Umbilical cord (tissue), 1 donor: ENCODE measurements at regions not wholly inside any gene's neighbourhood (a gene's known extent, or its start where the extent isn't known, plus 50 kb on each side); places are given as distances from the start of the nearest gene placed in this dataset.

Experiments used
- DNase-seq: peaks from one replicate; pipeline ENCODE4 v3.0.0-alpha.2; 2015; ENCODE audit warnings: low spot score

DNA sequence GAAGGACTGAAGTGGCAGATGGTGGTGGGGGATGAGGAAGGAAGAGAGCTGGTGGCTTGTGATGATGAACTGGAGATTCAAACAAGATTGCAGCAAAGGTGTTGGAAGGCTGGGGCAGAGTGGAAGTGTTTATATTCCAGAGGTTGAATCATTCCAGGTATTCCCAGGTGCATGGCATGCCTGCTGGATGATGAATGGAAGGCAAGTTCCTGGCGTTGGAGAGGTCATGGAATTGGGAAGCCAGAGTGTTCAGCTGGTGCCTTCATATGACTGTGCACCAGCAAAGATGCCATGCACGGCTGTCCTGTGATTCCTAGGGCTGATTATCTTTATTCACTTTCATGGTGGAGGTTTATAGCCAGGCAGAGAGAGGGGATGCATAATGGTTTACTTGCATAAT is 135.8 kb upstream of the PUDP start:
- no peak for DNase-seq

DNA sequence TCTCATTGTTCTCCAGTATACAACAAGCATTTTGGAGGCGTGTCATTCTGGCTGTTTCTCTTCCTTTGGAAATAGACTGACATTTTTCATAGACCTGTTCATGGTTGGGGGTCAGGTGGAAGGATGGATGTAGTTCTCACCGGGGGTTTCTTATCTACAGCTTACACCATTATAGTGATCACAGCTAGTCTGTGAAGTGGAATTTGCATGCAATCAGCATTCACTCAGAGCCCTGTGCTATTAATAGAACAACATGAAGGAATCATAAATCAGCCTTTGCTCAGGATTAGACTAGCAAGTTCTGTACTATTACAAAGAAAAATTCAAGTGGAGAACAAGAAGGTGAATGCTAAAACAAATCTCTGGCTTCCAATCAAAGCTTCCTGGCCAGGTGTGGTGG is 132.6 kb upstream of the PUDP start:
- peak; percentile 15 for DNase-seq

DNA sequence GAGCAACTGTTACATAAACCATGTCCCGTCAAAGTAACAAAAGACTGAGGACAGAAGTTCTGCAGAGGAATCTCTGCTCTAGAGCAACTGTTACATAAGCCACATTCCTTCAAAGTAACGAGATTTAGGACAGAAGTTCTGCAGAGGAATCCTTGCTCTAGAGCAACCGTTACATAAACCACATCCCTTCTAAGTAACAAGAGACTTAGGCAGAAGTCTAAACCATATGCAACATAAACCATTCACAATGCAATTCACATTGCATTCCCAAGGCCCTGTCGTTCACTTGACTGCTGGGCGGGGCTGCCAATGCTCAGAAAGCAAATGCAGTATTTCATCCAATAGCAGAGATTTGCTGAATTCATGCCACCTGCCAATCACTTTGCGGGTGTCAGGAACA is 124.4 kb upstream of the PUDP start:
- no peak for DNase-seq

DNA sequence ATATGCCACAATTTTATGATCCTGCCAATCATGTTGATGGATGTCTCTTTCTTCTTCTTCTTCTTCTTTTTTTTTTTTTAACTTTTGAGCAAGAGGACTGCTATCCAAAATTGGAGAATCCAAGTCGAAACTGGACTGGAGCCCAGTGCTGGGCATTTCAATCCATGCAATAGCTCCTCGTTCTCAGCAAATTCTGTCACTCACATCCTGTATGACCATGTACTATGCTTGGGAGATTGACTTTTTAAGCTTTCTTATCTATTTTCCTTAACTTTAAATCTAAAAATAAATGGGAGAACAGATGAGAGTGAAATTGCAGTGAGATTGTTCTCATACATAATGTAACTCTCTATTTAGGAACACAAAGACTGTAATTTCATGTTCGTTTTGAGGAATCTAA is 123.0 kb upstream of the PUDP start:
- DNase-seq: peak; percentile 1

DNA sequence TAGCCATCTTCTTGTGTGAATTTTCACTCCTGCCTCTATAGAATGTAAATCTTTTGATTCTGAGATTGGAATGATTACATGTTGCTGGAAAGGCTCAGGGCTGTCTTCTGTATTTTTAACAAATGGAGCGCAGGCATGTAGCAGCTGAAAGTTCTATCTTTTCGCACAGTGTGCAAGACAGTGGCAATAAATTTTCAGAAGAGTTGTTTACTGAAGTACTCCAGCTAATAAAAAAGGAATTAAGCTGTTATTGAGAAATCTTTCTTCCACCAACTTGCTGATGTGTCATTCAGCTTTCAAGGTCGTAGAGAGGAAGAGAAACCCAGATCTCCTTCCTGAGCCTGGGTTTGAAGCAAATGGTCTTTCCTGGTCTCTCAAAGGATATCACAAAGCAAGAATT is 122.0 kb upstream of the PUDP start:
- peak; percentile 33 for DNase-seq

DNA sequence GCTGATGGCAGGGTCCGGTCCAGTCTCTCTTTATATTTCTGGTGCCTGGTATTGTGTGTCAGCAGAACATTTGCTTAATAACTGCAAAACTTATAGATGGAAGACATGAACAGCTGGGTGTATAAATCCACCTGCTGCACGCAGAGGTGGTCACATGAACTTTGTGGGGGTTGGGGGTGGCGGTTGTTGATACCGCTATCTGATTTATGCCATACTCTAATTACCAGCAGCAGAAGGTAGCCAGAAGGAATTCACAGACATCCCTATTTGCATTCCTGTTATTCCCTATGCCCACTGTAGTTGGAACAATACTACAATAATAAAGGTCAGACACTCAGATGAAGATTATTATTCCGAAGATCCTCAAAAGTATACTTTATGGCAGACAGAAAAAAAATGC is 121.6 kb upstream of the PUDP start:
- no peak for DNase-seq

DNA sequence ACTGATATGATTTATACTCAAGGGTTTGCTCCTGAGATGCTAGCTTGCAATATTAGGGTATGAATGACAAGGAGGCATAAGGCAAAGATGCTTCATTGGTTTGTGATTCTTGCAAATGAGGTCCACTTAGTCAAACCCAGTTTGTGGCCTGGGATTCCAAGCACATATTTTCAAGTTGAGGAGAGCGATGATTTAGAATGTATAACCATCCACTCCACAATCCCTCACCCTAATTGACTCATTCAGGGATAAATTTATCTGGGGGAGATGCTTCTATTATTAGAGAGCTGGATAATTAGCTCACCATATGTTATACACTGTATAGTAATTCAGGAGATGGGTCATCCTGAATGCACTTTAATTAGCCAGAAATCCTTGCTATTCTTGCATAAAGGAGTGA is 118.3 kb upstream of the PUDP start:
- no peak for DNase-seq

DNA sequence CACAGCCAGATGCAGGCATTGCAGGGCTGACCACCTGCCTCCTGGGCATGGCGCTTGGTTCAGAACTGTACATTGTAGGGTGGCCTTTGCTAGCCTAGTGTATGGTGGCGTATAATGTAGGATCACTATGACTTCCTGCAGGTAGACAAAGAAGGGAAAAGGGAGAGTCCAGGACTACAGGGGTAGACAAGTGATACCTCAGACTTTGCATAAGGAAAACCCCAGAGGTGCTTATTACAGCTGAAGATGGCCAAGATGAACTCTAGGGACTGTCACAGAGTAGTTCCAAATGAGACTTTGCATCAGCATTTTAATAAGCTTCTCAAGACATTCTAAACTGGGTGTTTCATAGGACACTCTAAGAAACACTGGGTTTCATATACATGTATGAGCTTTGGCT is 116.4 kb upstream of the PUDP start:
- no peak for DNase-seq

DNA sequence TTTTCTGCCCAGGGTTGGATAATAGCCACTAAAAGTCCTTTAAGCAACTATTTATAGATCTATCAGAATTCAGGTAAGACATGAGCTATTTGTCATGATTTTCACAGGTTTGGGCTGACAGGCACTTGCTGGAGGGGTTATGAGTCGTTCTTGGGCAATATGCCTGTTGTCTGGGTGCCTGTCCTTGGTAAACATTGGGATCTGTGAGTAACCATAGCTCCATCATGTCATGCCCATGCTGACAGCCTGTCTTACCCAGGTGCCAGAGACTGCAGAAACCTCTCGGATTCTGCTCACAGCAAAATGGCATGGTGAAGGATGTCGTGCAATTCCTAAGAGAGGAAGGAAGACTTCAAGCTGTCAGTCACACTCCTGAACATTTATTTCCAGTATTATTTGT is 116.0 kb upstream of the PUDP start:
- DNase-seq: no peak

DNA sequence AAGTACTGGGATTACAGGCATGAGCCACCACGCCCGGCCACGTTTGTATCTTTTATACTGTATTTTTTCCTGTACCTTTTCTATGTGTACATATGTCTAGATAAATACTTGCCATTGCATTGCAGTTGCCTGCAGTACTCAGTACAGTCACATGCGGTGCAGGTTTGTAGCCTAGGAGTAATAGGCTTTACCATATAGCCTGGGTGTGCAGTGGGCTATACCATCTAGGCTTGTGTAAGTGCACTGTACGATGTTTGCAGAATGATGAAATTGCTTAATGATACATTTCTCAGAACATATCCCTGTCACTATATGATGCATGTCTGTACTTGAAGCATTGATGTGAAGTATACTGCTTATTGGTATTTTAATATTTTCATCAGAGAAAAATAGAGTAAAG is 115.4 kb upstream of the PUDP start:
- DNase-seq: no peak

DNA sequence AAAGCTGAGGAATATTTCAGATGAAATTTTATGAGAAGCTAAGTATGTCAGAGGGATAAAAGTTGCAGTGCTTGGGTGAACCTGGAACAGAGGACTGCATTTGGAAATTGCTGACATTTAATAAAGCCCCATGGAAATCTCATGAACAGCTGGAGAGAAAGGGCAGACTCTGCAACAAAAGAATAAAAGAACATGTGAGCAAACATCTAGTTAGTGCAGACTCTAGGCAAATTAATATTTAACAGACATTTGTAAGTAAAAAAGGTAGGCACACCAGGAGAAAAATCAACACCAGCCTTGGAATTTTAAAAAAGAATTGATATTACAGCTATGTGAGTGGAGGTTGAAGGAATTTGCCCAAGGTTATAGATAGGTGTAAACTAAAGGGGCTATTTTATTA is 114.6 kb upstream of the PUDP start:
- no peak for DNase-seq

DNA sequence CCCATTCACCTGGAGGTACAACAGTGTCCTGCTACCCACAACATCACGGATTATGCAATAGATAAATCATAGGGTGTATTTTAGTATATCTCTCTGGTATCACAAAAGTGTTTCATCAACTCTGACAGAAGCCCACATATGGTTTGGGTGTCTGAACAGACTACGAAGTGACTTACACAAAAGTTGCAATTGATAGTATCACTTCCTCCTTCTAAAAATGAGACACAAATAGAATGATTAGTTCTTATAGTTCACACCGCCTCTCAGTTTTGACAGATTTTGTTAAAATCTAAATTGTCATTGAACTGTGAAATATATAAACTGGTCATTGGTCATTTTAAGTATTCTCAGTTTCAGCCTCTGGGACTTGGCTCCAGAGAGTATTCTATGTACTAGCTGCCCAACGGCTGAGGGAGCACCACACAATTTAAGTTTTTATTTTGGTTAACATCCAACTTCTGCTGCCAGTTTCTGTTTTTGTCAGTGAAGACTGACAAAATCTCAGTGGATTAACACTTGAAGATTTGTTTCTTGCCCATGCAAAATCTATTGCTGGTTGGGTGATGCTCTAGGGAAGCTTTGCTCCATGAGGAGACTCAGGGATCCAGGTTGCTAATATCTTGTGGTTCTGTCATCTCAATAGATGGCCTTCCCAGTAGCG is 113.8 kb upstream of the PUDP start:
- no peak for DNase-seq

DNA sequence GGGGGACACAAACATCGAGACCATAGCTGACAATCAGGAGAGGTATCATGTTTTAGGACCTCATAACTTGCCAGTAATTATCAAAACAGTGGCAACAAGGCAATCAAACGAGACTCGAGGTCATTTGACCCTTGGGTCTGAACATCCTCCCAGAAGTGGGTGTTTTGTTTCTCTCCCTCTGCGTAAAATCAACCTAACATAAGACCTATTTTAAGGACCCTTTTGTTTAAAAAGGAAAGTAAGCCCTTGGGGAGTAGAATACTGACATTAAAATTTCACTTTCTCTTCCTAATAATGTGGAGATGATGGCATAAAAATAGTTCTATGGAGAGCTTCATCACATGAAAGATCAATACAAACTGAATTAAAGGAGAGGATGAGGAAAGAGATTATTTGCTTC is 106.2 kb upstream of the PUDP start:
- no peak for DNase-seq

DNA sequence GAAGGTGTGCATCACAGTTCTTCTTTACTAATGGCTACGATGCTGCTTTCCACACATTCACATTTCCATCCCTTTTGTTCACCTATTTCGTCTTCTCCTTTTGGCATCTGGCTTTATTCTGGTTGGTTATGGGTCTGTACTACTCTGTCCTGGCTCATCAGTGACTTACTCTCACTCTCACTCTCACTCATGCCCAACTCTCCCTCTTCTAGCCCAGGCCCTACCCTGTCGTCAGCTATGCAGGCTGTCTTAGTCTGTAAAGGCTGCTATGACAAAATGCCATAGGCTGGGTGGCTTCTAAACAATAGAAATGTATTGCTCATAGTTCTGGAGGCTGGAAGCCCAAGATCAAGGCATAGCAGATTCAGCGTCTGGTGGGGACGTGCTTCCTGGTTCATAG is 105.6 kb upstream of the PUDP start:
- no peak for DNase-seq

DNA sequence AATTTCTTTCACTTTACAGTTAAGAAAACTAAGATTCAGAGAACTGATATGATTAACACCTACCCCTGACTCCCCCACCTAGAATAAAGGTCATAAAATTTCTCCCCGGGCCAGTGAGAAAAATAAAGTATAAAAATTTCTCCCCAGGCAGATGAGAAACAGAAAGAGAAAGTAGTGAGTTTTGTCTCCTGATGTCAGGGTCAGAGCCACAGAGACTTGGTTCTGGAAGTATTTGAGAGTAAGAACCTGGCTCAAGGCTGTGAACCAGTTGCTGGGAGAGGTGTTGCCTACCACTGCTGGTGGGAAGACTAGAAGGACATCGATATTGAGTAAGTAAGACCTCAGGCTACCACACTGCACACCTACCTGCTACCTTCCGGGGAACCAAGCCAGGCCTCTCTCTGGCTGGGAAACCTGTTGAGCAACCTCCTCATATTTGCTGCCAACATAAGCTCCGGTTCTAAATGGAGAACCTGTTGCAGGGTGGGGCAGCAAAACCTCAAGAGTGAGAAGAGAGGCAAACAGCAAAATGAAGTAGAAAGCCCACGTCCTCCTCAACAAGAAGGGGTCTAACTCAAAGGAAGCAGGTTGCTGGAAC is 104.2 kb upstream of the PUDP start:
- peak; percentile 18 for DNase-seq

DNA sequence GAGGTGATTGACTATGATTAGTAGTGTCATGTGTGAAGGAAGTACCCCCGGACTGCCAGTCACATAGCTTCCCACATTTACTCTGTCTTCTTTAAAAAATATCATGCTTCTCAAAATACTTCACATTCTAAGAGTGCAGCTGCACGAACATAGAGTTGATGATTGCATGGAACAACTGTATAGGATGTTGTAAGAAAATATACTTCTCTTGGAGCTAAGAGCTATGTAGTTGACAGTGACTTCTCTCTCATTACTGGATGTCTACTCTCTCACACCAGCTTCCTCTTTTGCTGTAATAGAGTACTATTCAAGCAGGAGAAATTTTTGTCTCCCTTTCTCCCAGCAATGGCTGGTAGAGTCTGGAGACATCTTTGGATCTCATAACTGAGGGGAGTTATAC is 99.4 kb upstream of the PUDP start:
- DNase-seq: no peak

DNA sequence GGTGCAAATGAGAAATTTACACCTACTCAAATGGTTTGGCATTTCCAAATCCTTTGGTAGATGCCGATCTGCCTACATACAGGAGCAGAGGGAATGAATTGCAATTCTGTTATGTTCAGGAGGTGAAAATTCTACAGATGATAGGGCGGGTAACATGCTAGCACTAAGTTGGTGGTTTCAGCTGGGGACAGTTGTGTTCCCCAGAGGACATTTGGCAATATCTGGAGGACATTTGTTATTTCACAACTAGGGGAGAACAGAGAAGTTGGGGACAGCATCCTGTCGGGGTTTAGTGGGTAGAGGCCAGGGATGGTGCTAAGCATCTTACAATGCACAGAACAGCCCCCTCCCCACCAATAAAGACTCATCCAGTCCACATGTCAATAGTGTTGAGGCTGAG is 96.5 kb upstream of the PUDP start:
- DNase-seq: no peak

DNA sequence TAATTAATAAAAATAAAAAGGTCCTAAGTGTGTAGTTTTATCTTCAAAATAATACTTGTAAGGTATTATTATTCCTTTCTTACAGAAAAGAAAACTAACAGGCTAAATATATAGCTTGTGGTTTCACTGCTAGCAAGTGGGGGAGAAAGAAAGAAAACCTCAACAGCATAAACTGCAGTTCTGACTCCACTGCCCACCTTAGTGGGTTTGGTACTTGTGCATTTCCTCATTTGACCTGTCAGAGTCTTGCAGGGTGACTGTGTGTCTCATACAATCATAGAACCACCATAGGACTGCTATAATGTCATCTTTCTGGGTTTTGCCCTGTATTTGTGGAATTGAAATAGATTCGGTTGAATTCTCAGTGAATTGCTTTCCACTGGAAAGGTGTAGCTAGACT is 94.7 kb upstream of the PUDP start:
- no peak for DNase-seq

DNA sequence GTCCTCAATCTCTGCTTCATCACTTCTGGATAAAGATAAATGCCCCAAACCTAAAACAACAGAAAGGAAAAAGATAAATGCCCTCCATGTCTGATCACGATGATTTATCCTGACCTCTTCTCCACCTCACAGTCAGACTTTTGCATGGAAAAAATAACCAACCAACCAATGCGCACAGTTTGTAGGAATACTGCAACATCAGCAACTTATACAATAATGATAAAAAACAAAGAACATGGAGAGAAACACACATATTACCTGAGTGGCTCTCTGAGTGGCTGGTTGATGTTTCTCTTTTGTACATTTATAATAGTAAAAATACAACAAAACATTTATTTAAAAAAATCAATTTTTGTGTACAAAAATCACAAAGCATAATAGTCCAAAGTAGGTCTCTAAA is 93.0 kb upstream of the PUDP start:
- DNase-seq: no peak

DNA sequence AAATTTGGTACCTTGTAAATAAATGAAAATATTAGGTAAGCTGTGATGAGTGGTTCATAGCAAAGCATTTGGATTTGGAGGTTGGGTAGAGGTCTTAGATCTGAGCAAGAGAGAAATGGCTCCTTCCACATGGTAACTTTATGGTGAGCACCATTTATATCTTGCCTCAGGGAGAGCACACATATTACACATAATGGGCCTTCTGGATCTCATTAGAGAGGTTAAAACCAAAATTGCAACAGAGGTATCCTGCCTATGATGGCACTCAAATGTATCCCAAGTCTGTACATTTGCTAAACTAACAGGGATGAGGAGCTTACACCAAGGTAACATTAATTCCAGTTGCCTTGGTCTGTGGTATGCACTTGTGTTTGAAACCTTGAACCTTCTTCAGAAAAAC is 87.1 kb upstream of the PUDP start:
- DNase-seq: no peak

DNA sequence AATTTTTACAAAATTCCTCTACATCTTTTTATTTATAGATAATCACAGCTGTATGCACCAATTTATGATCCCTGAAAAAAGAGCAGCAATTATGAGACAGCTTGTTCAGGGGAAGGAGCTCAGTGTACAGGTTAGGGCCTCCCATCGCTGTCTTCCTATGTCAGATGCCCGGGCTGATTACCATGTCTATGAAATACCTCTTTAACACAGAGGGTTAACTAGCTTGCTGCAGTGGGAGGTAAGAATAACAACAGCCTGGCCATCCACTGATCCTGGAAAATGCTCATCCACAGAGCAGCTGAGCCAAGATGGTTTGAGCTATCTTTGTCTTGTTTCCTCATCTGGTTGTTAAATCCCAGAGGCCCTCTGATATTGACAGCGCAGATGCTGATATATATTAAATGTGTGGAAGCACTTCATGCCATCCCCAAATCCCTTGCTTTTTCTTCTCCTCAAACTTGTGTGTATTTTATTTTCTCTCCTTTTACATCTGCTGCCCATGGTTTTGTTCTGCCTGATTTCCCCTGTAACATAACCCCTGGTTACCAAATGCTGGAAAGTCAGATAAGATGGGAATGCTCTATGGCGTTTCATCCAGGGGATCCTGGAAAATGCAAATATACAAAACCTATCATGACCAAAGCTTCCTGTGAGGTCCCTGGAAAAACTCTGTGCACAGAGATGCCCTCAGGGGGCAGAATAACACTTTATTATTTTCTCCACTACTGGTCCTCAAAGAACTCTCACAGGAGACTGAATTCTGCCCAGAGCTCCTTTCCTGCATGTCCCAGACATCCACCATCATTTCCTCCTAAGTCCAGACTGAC is 85.8 kb upstream of the PUDP start:
- no peak for DNase-seq

DNA sequence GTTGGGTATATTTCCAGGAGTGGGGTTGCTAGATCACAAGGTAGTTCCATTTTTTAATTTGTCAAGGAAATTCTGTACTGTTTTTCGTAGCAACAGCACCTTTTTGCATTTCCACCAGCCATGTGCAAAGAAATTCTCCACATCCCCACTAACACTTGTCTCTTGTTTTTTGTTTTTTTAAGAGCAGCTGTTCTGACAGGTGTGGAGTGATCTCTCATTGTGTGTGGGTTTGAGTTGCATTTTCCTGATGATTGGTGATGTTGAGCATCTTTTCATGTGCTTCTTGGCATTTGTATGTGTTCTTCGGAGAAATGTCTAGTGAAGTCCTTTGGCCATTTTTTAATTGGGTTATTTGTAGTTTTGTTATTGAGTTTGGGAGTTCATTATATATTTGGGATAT is 80.3 kb upstream of the PUDP start:
- DNase-seq: no peak

DNA sequence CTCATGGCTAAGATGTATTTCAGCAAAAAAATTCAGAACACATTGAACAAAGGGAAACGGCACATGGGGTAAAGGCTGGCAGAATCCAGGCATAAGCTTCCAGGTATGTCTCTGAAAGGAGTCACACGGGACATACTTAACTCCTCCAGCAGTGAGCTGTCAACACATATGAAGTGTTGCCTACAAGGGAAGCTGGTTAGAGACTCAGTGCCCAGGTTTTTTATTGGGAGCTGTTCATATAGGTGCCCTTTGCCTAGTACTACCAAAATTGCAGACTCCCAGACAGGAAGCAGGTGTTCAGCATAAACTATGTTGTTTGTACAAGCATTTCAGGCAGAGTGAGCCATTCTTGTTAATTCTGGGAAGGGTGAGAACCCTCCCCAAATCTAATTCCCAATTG is 77.4 kb upstream of the PUDP start:
- no peak for DNase-seq
